Nephron (organoid): ENCODE measurements at regions not wholly inside any gene's neighbourhood (a gene's known extent, or its start where the extent isn't known, plus 50 kb on each side); places are given as distances from the start of the nearest gene placed in this dataset.

ENCODE experiments used
- H3K27ac Mint-ChIP-seq, 3 experiments: 2 replicates each; pipeline ENCODE4 v1.8.0; 2020; ENCODE audit warnings: mixed read lengths in 3 of 3, mild to moderate bottlenecking in 2 of 3, moderate library complexity in 1 of 3
- H3K27me3 Mint-ChIP-seq: 2 replicates; pipeline ENCODE4 v1.8.0; 2021; ENCODE audit warnings: low read depth, mild to moderate bottlenecking, moderate library complexity, mixed read lengths
- H3K36me3 Mint-ChIP-seq: 2 replicates; pipeline ENCODE4 v1.8.0; 2020; ENCODE audit warnings: low read depth, mixed read lengths
- H3K4me1 Mint-ChIP-seq: 2 replicates; pipeline ENCODE4 v1.8.0; 2020; ENCODE audit warnings: mixed read lengths
- H3K4me3 Mint-ChIP-seq, 3 experiments: 2 replicates each; pipeline ENCODE4 v1.8.0; 2020; ENCODE audit warnings: mild to moderate bottlenecking in 3 of 3, mixed read lengths in 3 of 3, moderate library complexity in 2 of 3
- H3K9me3 Mint-ChIP-seq: 2 replicates; pipeline ENCODE4 v1.8.0; 2020; ENCODE audit warnings: mixed read lengths
- TF ChIP-seq, protein P1 (sequence below), 3 experiments: fragments of 200-600 bp; sonication (generic); IDR thresholded peaks; one replicate each; pipeline ENCODE4 v1.5.0; 2021; ENCODE audit warnings: antibody characterized with exemption in 3 of 3; ENCODE audit not compliant: unreplicated experiment in 3 of 3

DNA sequence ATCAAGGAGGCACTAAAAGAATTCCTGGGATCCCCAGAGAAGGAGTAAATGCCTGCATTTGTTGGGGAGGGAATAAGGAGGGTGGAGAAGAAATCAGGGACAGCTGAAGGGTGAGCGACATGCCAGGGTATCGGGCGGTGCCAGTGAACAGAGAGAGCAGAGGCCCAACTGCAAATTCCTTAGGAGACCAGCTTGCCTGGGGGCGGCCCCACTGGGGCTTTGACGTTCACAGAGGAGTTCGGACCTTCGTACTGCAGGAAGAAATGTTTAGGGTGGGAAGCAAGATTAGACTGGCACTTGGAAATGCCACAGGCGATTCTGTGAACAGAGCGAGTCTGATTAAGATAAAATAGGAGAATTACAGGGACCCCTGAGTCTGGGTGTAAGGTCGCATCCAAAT is 65.1 kb upstream of the FGF3 start:
- H3K9me3 Mint-ChIP-seq, result no peaks in the 10 kb centered on the region
- peak overlapping the region in 1 of 3 experiments; percentile 24 for H3K27ac Mint-ChIP-seq
- no peaks in the 10 kb centered on the region for H3K4me1 Mint-ChIP-seq
- peaks cover 41% of the 10 kb centered on the region for H3K27me3 Mint-ChIP-seq
- H3K36me3 Mint-ChIP-seq, result no peaks in the 10 kb centered on the region
- TF ChIP-seq, protein P1, sequence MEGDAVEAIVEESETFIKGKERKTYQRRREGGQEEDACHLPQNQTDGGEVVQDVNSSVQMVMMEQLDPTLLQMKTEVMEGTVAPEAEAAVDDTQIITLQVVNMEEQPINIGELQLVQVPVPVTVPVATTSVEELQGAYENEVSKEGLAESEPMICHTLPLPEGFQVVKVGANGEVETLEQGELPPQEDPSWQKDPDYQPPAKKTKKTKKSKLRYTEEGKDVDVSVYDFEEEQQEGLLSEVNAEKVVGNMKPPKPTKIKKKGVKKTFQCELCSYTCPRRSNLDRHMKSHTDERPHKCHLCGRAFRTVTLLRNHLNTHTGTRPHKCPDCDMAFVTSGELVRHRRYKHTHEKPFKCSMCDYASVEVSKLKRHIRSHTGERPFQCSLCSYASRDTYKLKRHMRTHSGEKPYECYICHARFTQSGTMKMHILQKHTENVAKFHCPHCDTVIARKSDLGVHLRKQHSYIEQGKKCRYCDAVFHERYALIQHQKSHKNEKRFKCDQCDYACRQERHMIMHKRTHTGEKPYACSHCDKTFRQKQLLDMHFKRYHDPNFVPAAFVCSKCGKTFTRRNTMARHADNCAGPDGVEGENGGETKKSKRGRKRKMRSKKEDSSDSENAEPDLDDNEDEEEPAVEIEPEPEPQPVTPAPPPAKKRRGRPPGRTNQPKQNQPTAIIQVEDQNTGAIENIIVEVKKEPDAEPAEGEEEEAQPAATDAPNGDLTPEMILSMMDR (IDR thresholded peaks at IDR 0.05; ENCODE audit: unreplicated experiment in 3 of 3), result no peak
- no peak overlapping the region for H3K4me3 Mint-ChIP-seq

- H3K9me3 Mint-ChIP-seq, result no peaks in the 10 kb centered on the region
- no peak overlapping the region for H3K27ac Mint-ChIP-seq
- no peak overlapping the region for H3K4me3 Mint-ChIP-seq
- H3K4me1 Mint-ChIP-seq, result no peaks in the 10 kb centered on the region
- H3K27me3 Mint-ChIP-seq, result peaks cover 45% of the 10 kb centered on the region
- H3K36me3 Mint-ChIP-seq, result no peaks in the 10 kb centered on the region
- TF ChIP-seq, protein P1 (IDR thresholded peaks at IDR 0.05; ENCODE audit: unreplicated experiment in 3 of 3), result no peak
Observed at GRCh38 chr11:69884751-69885150, 65.5 kb upstream of the FGF3 start.

- TF ChIP-seq, protein P1 (IDR thresholded peaks at IDR 0.05; ENCODE audit: unreplicated experiment in 3 of 3), result no peak
- no peaks in the 10 kb centered on the region for H3K4me1 Mint-ChIP-seq
- no peaks in the 10 kb centered on the region for H3K9me3 Mint-ChIP-seq
- H3K27ac Mint-ChIP-seq, result no peak overlapping the region
- no peaks in the 10 kb centered on the region for H3K36me3 Mint-ChIP-seq
- H3K4me3 Mint-ChIP-seq, result no peak overlapping the region
- H3K27me3 Mint-ChIP-seq, result peaks cover 62% of the 10 kb centered on the region
Observed at GRCh38 chr11:69887330-69887729, 68.1 kb upstream of the FGF3 start.

GRCh38 chr11:69887841-69888427 is 68.7 kb upstream of the FGF3 start:
- Mint-ChIP-seq H3K9me3 (no peaks in the 10 kb centered on the region), H3K27me3 (peaks cover 67% of the 10 kb centered on the region), H3K27ac (no peak overlapping the region), H3K4me1 (peaks cover 4% of the 10 kb centered on the region), H3K36me3 (no peaks in the 10 kb centered on the region), H3K4me3 (no peak overlapping the region)
- TF ChIP-seq, protein P1 (IDR thresholded peaks at IDR 0.05; ENCODE audit: unreplicated experiment in 3 of 3), result no peak

DNA sequence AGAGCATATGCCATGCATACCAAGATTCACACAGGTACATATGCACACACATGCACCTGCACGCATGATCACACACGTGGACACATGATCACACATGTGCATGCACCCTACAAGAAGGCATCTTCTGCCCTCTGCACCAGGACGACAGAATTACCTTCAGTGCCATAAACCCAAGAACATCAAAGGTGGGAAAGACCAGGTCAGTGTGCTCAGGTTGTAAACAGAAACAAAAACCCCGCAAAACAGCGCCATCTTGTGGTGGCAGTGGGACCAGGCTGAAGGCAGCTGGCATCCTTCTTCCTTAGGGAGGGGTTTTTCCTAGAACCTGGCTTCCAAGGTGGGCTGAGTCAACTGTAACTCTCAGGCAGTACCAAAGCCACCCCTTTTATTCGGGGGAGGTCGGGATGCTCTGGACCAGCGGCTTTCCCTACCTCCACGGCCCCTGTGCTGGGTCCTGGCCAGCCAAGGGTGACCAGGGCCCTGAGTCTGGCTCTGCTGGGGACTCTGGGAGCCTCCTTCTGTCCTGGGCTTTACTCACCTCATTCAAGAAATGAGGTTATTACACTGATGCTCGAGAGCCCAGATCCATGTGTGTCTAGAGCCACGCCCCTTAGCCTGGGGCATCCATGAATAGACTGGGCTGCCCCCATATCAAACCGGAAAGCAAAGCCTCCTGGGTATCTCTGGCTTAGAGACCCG is 69.4 kb upstream of the FGF3 start:
- TF ChIP-seq, protein P1 (IDR thresholded peaks at IDR 0.05; ENCODE audit: unreplicated experiment in 3 of 3), result peak; percentile 85 to 91 (median 90)
- Mint-ChIP-seq H3K36me3 (no peaks in the 10 kb centered on the region), H3K4me3 (no peak overlapping the region), H3K27me3 (peaks cover 64% of the 10 kb centered on the region), H3K27ac (no peak overlapping the region), H3K4me1 (peaks cover 4% of the 10 kb centered on the region), H3K9me3 (no peaks in the 10 kb centered on the region)
